Natural killer cell (primary cell): ENCODE measurements at regions not wholly inside any gene's neighbourhood (a gene's known extent, or its start where the extent isn't known, plus 50 kb on each side); places are given as distances from the start of the nearest gene placed in this dataset.

Experiments
- ATAC-seq, 3 donors: fragments of 150-1000 bp in 2 of 3; fragments of 200-7000 bp in 1 of 3; cut with Tn5 transposase; 1 replicate in 1 of 3; 2 replicates in 2 of 3; pipeline ENCODE4 v1.10.0; 2021; ENCODE audit warnings: mild to moderate bottlenecking in 2 of 3, moderate library complexity in 2 of 3
- DNase-seq, 2 donors: peaks; one replicate each; pipeline versions ENCODE4 v3.0.0 to v3.0.0-alpha.2; 2013 to 2021; ENCODE audit warnings: mixed read lengths in 1 of 2
- H3K27ac ChIP-seq: one replicate; pipeline ENCODE4 v1.5.1; 2013; ENCODE audit warnings: mild to moderate bottlenecking, low read length
- H3K27me3 ChIP-seq: one replicate; pipeline ENCODE4 v1.6.1; 2013; ENCODE audit warnings: low read length; ENCODE audit not compliant: control insufficient read depth, insufficient read depth
- H3K36me3 ChIP-seq: one replicate; pipeline ENCODE4 v1.6.1; 2013; ENCODE audit warnings: low read length; ENCODE audit not compliant: control insufficient read depth, insufficient read depth
- H3K4me1 ChIP-seq: one replicate; pipeline ENCODE4 v1.6.1; 2013; ENCODE audit warnings: low read length; ENCODE audit not compliant: control insufficient read depth, insufficient read depth
- H3K4me3 ChIP-seq: one replicate; pipeline ENCODE4 v1.5.1; 2013; ENCODE audit warnings: low read length
- H3K9me3 ChIP-seq: one replicate; pipeline ENCODE4 v1.6.1; 2013; ENCODE audit warnings: low read length; ENCODE audit not compliant: control insufficient read depth, insufficient read depth
- H3K27ac Mint-ChIP-seq, 2 donors: one replicate each; pipeline ENCODE4 v1.8.0; 2022; ENCODE audit warnings: mild to moderate bottlenecking in 2 of 2, mixed read lengths in 2 of 2, moderate library complexity in 1 of 2
- H3K27me3 Mint-ChIP-seq, 2 donors: one replicate each; pipeline ENCODE4 v1.8.0; 2022; ENCODE audit warnings: low read depth in 2 of 2, mixed read lengths in 2 of 2
- H3K36me3 Mint-ChIP-seq: one replicate; pipeline ENCODE4 v1.8.0; 2022; ENCODE audit warnings: mixed read lengths
- H3K4me1 Mint-ChIP-seq, 2 donors: one replicate each; pipeline ENCODE4 v1.8.0; 2022; ENCODE audit warnings: mixed read lengths in 2 of 2
- H3K4me3 Mint-ChIP-seq: one replicate; pipeline ENCODE4 v1.8.0; 2022; ENCODE audit warnings: mild to moderate bottlenecking, moderate library complexity, mixed read lengths
- H3K9me3 Mint-ChIP-seq, 2 donors: one replicate each; pipeline ENCODE4 v1.8.0; 2022; ENCODE audit warnings: mixed read lengths in 2 of 2
- WGBS: methylation state at CpG from one replicate; pipeline ENCODE4 v1.1.7; 2013; ENCODE audit warnings: missing lambda C conversion rate; ENCODE audit not compliant: insufficient coverage; 5-methylcytosine and 5-hydroxymethylcytosine counted together
- intact Hi-C: fragments of 100-400 bp; cut with micrococcal nuclease; formaldehyde crosslinking; loops from one replicate; pipeline ENCODE4 v1.14.2; 2022
- TF ChIP-seq, protein P1 (sequence below): fragments of 200-600 bp; IDR thresholded peaks from one replicate; pipeline ENCODE4 v1.8.0; 2022; ENCODE audit warnings: antibody characterized with exemption

DNA sequence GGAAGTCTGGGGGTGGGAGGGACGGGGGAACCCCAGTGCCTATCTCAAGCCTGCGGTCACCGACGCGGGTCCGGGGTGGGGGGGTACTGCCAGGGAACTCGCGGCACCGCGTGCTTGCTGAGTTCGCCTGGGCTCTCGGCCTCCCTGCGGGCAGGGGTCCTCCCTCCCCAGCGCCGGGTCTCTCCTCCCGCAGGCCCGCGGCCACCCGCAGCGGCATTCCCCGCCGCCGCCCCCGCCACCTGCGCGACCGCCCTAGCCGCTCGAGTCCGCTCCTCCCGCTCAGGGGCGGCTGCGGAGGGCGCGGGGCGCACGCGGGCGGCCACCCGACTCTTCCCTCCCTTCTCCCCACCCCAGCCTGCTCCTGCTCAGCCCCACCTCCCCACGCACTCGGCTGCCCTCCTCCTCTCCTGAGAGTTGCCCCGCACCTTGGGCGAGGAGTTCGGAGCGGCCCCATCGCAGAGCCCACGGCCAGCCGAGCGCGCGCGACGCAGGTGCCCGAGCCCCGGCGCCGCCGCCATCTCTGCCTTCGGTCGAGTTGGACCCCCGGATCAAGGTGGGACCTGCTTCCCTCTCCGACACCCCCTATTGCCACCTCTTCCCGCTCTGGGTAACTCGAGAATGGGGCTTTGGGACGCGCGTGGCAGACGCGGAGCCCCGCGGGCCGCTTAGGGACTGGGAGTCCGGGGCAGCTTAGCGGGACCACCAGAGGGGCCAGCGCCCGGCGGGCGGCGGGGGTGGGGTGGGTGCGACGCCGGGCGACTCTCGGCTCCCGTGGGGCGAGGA, 105.0 kb downstream of the LEPR start:
- peaks cover 13% of the 10 kb centered on the region for H3K27me3 ChIP-seq
- Mint-ChIP-seq H3K36me3 (no peaks in the 10 kb centered on the region), H3K27ac (no peak overlapping the region), H3K9me3 (peaks cover 0 to 5% of the 10 kb centered on the region in 2 donors), H3K4me1 (peaks cover 0 to 4% of the 10 kb centered on the region in 2 donors), H3K4me3 (no peak overlapping the region), H3K27me3 (peaks cover 26 to 34% of the 10 kb centered on the region in 2 donors)
- TF ChIP-seq, protein P1, sequence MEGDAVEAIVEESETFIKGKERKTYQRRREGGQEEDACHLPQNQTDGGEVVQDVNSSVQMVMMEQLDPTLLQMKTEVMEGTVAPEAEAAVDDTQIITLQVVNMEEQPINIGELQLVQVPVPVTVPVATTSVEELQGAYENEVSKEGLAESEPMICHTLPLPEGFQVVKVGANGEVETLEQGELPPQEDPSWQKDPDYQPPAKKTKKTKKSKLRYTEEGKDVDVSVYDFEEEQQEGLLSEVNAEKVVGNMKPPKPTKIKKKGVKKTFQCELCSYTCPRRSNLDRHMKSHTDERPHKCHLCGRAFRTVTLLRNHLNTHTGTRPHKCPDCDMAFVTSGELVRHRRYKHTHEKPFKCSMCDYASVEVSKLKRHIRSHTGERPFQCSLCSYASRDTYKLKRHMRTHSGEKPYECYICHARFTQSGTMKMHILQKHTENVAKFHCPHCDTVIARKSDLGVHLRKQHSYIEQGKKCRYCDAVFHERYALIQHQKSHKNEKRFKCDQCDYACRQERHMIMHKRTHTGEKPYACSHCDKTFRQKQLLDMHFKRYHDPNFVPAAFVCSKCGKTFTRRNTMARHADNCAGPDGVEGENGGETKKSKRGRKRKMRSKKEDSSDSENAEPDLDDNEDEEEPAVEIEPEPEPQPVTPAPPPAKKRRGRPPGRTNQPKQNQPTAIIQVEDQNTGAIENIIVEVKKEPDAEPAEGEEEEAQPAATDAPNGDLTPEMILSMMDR, result no peak
- no peaks in the 10 kb centered on the region for H3K36me3 ChIP-seq
- intact Hi-C loops, result no loop called here
- WGBS, result 4% methylated on average over 87 of the region's 87 CpGs
- H3K4me1 ChIP-seq, result no peaks in the 10 kb centered on the region
- DNase-seq (no peak), ATAC-seq (no peak)
- H3K27ac ChIP-seq, result no peak overlapping the region
- H3K4me3 ChIP-seq, result no peak overlapping the region
- no peaks in the 10 kb centered on the region for H3K9me3 ChIP-seq

DNA sequence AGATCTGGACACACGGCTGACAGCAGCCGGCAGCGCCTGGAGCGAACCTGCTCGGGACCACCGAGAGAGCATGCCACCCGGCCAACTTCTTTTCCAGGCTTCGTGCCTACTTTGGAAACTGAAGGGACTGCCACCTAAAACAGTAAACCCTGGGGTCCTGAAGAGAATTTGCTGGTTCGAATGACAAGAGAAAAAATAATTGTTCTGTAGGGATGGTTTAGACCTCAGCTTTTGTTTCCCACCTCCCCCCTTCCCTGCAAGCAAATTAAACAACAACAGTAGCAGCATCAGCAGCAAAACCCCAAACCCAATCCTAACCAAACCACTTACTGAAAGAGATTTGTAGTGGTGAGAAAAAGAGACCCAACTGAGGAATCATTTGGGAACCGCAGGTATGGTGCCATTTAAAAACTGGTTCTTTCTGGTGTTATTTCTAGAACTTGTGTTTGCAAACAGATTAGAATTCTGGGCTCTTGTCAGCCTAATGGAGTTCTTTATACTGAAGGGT, 105.6 kb downstream of the LEPR start:
- Mint-ChIP-seq H3K27ac (no peak overlapping the region), H3K9me3 (peaks cover 3 to 6% of the 10 kb centered on the region in 2 donors), H3K4me3 (no peak overlapping the region), H3K4me1 (peaks cover 0 to 4% of the 10 kb centered on the region in 2 donors), H3K36me3 (no peaks in the 10 kb centered on the region), H3K27me3 (peaks cover 28 to 34% of the 10 kb centered on the region in 2 donors)
- ATAC-seq (no peak), DNase-seq (no peak)
- TF ChIP-seq, protein P1, result no peak
- WGBS, result 19% methylated on average over 9 of the region's 10 CpGs
- Histone ChIP-seq H3K4me3 (no peak overlapping the region), H3K27me3 (peaks cover 13% of the 10 kb centered on the region), H3K36me3 (no peaks in the 10 kb centered on the region), H3K4me1 (no peaks in the 10 kb centered on the region), H3K9me3 (no peaks in the 10 kb centered on the region), H3K27ac (no peak overlapping the region)
- intact Hi-C loops, result no loop called here

DNA sequence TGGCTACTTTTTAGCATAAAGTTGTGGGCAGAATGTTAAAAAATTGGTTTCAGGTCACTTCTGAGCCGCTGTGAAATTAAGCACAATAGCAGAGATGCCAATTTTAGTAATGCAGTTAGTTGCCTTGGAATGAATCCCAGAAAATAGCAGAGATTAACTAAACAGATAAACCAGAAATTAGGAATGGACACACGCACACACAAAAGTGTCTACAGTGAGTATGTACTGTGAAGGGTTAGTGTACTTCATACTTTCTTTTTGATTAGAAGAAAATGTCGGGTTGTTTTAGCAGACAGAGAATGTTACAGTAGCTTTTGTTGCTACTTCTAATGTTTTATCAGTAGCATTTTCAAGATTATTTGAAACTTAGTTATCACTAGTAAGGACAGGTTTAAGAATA, 106.7 kb downstream of the LEPR start:
- WGBS, result 93% methylated on average over 3 of the region's 3 CpGs
- TF ChIP-seq, protein P1, result no peak
- Mint-ChIP-seq H3K9me3 (peaks cover 7 to 12% of the 10 kb centered on the region in 2 donors), H3K4me3 (no peak overlapping the region), H3K36me3 (no peaks in the 10 kb centered on the region), H3K27me3 (peaks cover 31 to 34% of the 10 kb centered on the region in 2 donors), H3K27ac (no peak overlapping the region), H3K4me1 (peaks cover 0 to 4% of the 10 kb centered on the region in 2 donors)
- Histone ChIP-seq H3K27me3 (peaks cover 13% of the 10 kb centered on the region), H3K27ac (no peak overlapping the region), H3K4me3 (no peak overlapping the region), H3K4me1 (no peaks in the 10 kb centered on the region), H3K9me3 (no peaks in the 10 kb centered on the region), H3K36me3 (no peaks in the 10 kb centered on the region)
- ATAC-seq, result no peak
- no peak for DNase-seq
- intact Hi-C loops, result no loop called here
